DND-41 (cell line): ENCODE measurements at regions not wholly inside any gene's neighbourhood (a gene's known extent, or its start where the extent isn't known, plus 50 kb on each side); places are given as distances from the start of the nearest gene placed in this dataset.

Experiments used
- ATAC-seq: fragments of 200-7000 bp; cut with Tn5 transposase; 3 replicates; pipeline ENCODE4 v1.9.1; 2021; ENCODE audit warnings: low read depth; ENCODE audit not compliant: insufficient read depth
- DNase-seq: peaks from one replicate; pipeline ENCODE4 v3.0.0-alpha.2; 2020
- H2AFZ ChIP-seq: 2 replicates; pipeline ENCODE4 v1.6.0; 2012; ENCODE audit warnings: low read depth, low read length
- H3K27ac ChIP-seq: 2 replicates; pipeline ENCODE4 v1.5.1; 2012; ENCODE audit warnings: low read length, inconsistent platforms
- H3K27me3 ChIP-seq: fragments of 200-600 bp; sonication (generic); 2 replicates; pipeline ENCODE4 v1.6.0; 2012; ENCODE audit warnings: low read length, mild to moderate bottlenecking, inconsistent platforms; ENCODE audit not compliant: insufficient read depth, poor library complexity
- H3K36me3 ChIP-seq: 2 replicates; pipeline ENCODE4 v1.5.1; 2012; ENCODE audit warnings: low read length, inconsistent platforms; ENCODE audit not compliant: insufficient read depth
- H3K4me1 ChIP-seq: 2 replicates; pipeline ENCODE4 v1.5.1; 2012; ENCODE audit warnings: mild to moderate bottlenecking, low read length; ENCODE audit not compliant: insufficient read depth
- H3K4me2 ChIP-seq: 2 replicates; pipeline ENCODE4 v1.6.0; 2012; ENCODE audit warnings: mild to moderate bottlenecking, moderate library complexity, low read length, inconsistent platforms; ENCODE audit not compliant: insufficient read depth
- H3K4me3 ChIP-seq, 2 experiments: fragments of 200-600 bp in 1 of 2; shearing (Covaris generic) in 1 of 2; 2 replicates each; pipeline ENCODE4 v1.5.1; 2012 to 2016; ENCODE audit warnings: inconsistent platforms in 2 of 2, low read length in 2 of 2, mild to moderate bottlenecking in 2 of 2, low read depth in 1 of 2, moderate library complexity in 1 of 2
- H3K79me2 ChIP-seq: 2 replicates; pipeline ENCODE4 v1.6.0; 2012; ENCODE audit warnings: low read length, inconsistent platforms; ENCODE audit not compliant: insufficient read depth
- H3K9ac ChIP-seq: 2 replicates; pipeline ENCODE4 v1.6.0; 2012; ENCODE audit warnings: low read depth, mild to moderate bottlenecking, inconsistent platforms, low read length, moderate library complexity
- H3K9me3 ChIP-seq: 2 replicates; pipeline ENCODE4 v1.5.1; 2012; ENCODE audit warnings: low read length, moderate library complexity, mild to moderate bottlenecking, inconsistent platforms; ENCODE audit not compliant: insufficient read depth, severe bottlenecking
- H4K20me1 ChIP-seq: 2 replicates; pipeline ENCODE4 v1.6.0; 2012; ENCODE audit warnings: low read length; ENCODE audit not compliant: insufficient read depth
- EZH2 ChIP-seq: IDR thresholded peaks from 3 replicates; pipeline ENCODE4 v1.6.1; 2012; ENCODE audit warnings: borderline replicate concordance, low read depth, mild to moderate bottlenecking, moderate library complexity, low read length, inconsistent platforms; ENCODE audit not compliant: severe bottlenecking
- TF ChIP-seq, protein P1 (sequence below): IDR thresholded peaks from 2 replicates; pipeline ENCODE4 v1.5.1; 2012; ENCODE audit warnings: borderline replicate concordance, low read length, moderate library complexity, mild to moderate bottlenecking; ENCODE audit not compliant: poor library complexity, severe bottlenecking; ENCODE audit errors: extremely low read depth

DNA sequence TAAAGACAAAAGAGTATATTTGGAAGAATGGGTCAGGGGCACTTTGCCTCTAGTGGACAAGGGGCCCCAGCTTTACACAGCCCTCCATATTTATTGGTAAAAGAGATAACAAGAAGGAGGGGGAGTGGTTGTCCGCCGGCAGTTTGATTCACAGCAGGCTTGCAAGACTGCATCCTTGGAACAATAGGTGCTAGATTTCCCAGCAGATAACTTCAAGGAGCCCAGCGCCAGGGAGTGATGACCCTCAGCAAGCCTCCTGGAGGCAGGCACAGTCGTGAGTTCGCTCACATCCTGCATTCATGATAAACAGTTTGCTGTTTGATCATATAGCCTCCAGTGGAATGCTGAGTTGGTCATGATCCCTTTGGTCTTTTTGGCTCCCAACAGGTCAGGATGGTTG lies 67.8 kb upstream of the INCENP start:
- no peak for TF ChIP-seq EZH2
- TF ChIP-seq, protein P1, sequence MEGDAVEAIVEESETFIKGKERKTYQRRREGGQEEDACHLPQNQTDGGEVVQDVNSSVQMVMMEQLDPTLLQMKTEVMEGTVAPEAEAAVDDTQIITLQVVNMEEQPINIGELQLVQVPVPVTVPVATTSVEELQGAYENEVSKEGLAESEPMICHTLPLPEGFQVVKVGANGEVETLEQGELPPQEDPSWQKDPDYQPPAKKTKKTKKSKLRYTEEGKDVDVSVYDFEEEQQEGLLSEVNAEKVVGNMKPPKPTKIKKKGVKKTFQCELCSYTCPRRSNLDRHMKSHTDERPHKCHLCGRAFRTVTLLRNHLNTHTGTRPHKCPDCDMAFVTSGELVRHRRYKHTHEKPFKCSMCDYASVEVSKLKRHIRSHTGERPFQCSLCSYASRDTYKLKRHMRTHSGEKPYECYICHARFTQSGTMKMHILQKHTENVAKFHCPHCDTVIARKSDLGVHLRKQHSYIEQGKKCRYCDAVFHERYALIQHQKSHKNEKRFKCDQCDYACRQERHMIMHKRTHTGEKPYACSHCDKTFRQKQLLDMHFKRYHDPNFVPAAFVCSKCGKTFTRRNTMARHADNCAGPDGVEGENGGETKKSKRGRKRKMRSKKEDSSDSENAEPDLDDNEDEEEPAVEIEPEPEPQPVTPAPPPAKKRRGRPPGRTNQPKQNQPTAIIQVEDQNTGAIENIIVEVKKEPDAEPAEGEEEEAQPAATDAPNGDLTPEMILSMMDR = no peak
- H4K20me1 ChIP-seq = no peaks in the 10 kb centered on the region
- H3K27me3 ChIP-seq = peaks cover 14% of the 10 kb centered on the region
- no peak overlapping the region for H3K27ac ChIP-seq
- no peak overlapping the region for H3K4me3 ChIP-seq
- no peaks in the 10 kb centered on the region for H3K4me1 ChIP-seq
- H3K4me2 ChIP-seq = no peak overlapping the region
- DNase-seq (no peak), ATAC-seq (no peak)
- no peak overlapping the region for H2AFZ ChIP-seq
- no peak overlapping the region for H3K9ac ChIP-seq
- no peaks in the 10 kb centered on the region for H3K79me2 ChIP-seq
- H3K36me3 ChIP-seq = no peaks in the 10 kb centered on the region
- no peaks in the 10 kb centered on the region for H3K9me3 ChIP-seq

DNA sequence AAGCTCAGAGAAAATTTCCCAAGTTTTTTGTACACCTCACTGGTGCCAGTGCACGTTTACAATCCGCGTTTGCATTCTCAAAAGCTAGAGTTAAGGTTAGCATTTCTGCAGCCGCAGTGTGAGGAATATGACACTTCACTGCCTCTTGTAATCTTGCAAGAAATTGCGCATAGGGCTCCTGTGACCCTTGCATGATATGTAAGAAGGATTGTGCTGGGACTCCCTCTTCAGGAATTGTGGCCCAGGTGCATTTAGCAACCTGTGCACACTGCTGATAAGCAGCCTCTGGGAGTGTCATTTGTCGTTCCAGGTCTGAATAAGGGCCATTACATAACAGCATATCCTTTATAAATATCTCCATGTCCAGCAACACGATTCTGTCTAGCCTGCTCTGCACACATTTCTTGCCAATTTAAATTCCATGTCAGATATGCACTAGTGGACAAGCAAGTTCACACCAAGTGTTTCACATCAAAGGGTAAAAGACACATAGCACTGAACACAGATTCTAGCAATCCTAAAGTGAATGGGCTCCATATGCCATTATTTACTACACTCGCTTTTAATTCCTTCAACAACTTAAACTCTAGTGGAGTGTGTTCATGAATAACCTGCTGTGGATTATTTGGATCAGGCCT lies 69.2 kb upstream of the INCENP start:
- Histone ChIP-seq H3K4me1 (no peaks in the 10 kb centered on the region), H3K4me2 (no peak overlapping the region), H3K36me3 (no peaks in the 10 kb centered on the region), H3K79me2 (no peaks in the 10 kb centered on the region), H3K27me3 (peaks cover 15% of the 10 kb centered on the region), H3K9ac (no peak overlapping the region), H3K27ac (no peak overlapping the region), H3K4me3 (no peak overlapping the region), H2AFZ (no peak overlapping the region), H4K20me1 (no peaks in the 10 kb centered on the region), H3K9me3 (no peaks in the 10 kb centered on the region)
- no peak for DNase-seq
- TF ChIP-seq, protein P1 = peak; percentile 37
- no peak for TF ChIP-seq EZH2
- ATAC-seq = no peak

DNA sequence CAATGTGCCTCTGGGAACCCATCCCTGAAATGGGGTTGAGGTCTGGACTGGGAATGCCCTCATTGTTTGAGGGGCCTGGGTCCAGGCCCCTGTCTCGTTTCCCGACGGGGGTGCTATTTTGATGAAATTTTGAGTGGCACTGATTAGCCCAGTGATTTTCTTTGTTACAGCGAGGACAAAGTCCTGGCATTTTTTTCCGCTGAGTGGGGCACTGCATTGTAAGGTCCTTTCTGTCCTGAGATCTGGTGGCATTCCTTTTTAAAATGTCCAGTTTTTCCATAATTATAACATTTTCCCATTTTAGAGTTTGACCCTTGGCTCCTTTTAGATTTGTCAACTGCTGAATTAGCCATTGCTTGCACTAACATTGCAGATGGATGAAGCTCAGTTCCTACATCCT lies 69.7 kb upstream of the INCENP start:
- Histone ChIP-seq H3K4me1 (no peaks in the 10 kb centered on the region), H3K36me3 (no peaks in the 10 kb centered on the region), H3K4me2 (no peak overlapping the region), H3K9me3 (no peaks in the 10 kb centered on the region), H3K27me3 (peaks cover 15% of the 10 kb centered on the region), H2AFZ (no peak overlapping the region), H3K27ac (no peak overlapping the region), H3K79me2 (no peaks in the 10 kb centered on the region), H4K20me1 (no peaks in the 10 kb centered on the region), H3K4me3 (no peak overlapping the region), H3K9ac (no peak overlapping the region)
- no peak for ATAC-seq
- DNase-seq = no peak
- TF ChIP-seq, protein P1 = no peak
- no peak for TF ChIP-seq EZH2

DNA sequence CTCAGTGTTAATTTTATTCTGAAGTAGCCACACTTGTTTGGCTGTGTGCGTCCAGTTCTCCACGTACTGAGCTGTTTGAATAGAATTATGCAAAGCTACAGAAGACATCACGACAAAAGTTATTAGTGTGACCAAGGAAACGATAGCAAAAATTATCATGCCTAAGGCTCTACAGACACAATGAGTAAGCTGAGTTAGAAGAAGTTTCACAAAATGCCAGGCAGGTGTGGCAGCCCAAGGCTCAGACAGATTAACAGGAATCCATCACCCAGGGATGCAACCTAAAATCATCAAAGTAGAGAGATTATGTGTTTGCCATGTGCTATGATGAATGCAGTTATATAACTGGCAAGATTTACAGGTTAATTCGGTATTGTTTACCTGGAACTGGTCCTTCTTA lies 73.1 kb upstream of the INCENP start:
- Histone ChIP-seq H3K9ac (no peak overlapping the region), H3K36me3 (no peaks in the 10 kb centered on the region), H3K9me3 (no peaks in the 10 kb centered on the region), H3K4me1 (no peaks in the 10 kb centered on the region), H4K20me1 (no peaks in the 10 kb centered on the region), H3K27me3 (peaks cover 25% of the 10 kb centered on the region), H3K27ac (no peak overlapping the region), H3K4me3 (no peak overlapping the region), H3K79me2 (no peaks in the 10 kb centered on the region), H2AFZ (no peak overlapping the region), H3K4me2 (no peak overlapping the region)
- no peak for DNase-seq
- TF ChIP-seq, protein P1 = no peak
- no peak for TF ChIP-seq EZH2
- ATAC-seq = no peak
